Astrocyte of the cerebellum (primary cell): ENCODE measurements at regions not wholly inside any gene's neighbourhood (a gene's known extent, or its start where the extent isn't known, plus 50 kb on each side); places are given as distances from the start of the nearest gene placed in this dataset.

ENCODE experiments used
- DNase-seq: peaks from one replicate; pipeline ENCODE4 v3.0.0-alpha.2; 2011; ENCODE audit warnings: low read depth
- H3K4me3 ChIP-seq: 2 replicates; pipeline ENCODE4 v1.5.1; 2011; ENCODE audit warnings: mild to moderate bottlenecking, low read depth, low read length, moderate library complexity
- CTCF ChIP-seq: IDR thresholded peaks from 2 replicates; pipeline ENCODE4 v1.5.1; 2012; ENCODE audit warnings: low read length, low read depth, moderate library complexity, mild to moderate bottlenecking; ENCODE audit errors: missing control alignments
- in situ Hi-C: cut with HindIII; loops from 2 replicates; pipeline ENCODE4 v1.10.0; 2017; ENCODE audit warnings: low sequenced_read_pairs

- in situ Hi-C loops = no loop called here
Observed at GRCh38 chr5:5752844-5753243, 330.4 kb downstream of the ICE1 start.

GRCh38 chr5:5751987-5752386 lies 329.5 kb downstream of the ICE1 start:
- in situ Hi-C loops = no loop called here
- no peak for DNase-seq
- TF ChIP-seq CTCF = no peak
- H3K4me3 ChIP-seq = no peak overlapping the region

More at GRCh38 chr5:5752844-5753243, 330.4 kb downstream of the ICE1 start:
- no peak for DNase-seq
- no peak for TF ChIP-seq CTCF
- H3K4me3 ChIP-seq = no peak overlapping the region

GRCh38 chr5:5751498-5751897 lies 329.0 kb downstream of the ICE1 start:
- TF ChIP-seq CTCF = no peak
- DNase-seq = no peak
- in situ Hi-C loops = no loop called here
- no peak overlapping the region for H3K4me3 ChIP-seq

- no peak overlapping the region for H3K4me3 ChIP-seq
- no peak for TF ChIP-seq CTCF
- in situ Hi-C loops = no loop called here
- DNase-seq = no peak
Observed at GRCh38 chr5:5741418-5741817, 318.9 kb downstream of the ICE1 start.

- TF ChIP-seq CTCF = no peak
- no peak overlapping the region for H3K4me3 ChIP-seq
- in situ Hi-C loops = no loop called here
- DNase-seq = no peak
Observed at GRCh38 chr5:5739490-5739945, 317.0 kb downstream of the ICE1 start.

- no peak for TF ChIP-seq CTCF
- no peak overlapping the region for H3K4me3 ChIP-seq
- in situ Hi-C loops = no loop called here
- no peak for DNase-seq
Observed at GRCh38 chr5:5738797-5739489, 316.5 kb downstream of the ICE1 start.
